ENCODE measurements at regions not wholly inside any gene's neighbourhood (a gene's known extent, or its start where the extent isn't known, plus 50 kb on each side); places are given as distances from the start of the nearest gene placed in this dataset.

- DNase-seq, result peak in 2 of 3 donors; percentile 5 to 9
- H3K4me3 ChIP-seq (replicated peaks in 1 of 3; ENCODE audit: low read depth in 2 of 3, low read length in 3 of 3), result no peak overlapping the region
- no peaks in the 10 kb centered on the region for H3K79me2 ChIP-seq (ENCODE audit: insufficient read depth, low read length)
- no peak overlapping the region for H2AFZ ChIP-seq (ENCODE audit: insufficient read depth, low read depth, low read length, poor library complexity, severe bottlenecking)
- H4K20me1 ChIP-seq (ENCODE audit: insufficient read depth, low read length), result no peaks in the 10 kb centered on the region
- H3K4me2 ChIP-seq (replicated peaks; ENCODE audit: extremely low read depth, low read length, poor library complexity, severe bottlenecking), result peak overlapping the region; percentile 19
- no peaks in the 10 kb centered on the region for H3K9me3 Mint-ChIP-seq
- no peaks in the 10 kb centered on the region for H3K4me1 ChIP-seq (ENCODE audit: control insufficient read depth in 1 of 2, insufficient read depth in 2 of 2, low read length in 2 of 2)
- no peaks in the 10 kb centered on the region for H3K9me3 ChIP-seq (replicated peaks in 1 of 2; ENCODE audit: control insufficient read depth in 1 of 2, insufficient read depth in 1 of 2, low read length in 2 of 2)
- no peaks in the 10 kb centered on the region for H3K27me3 ChIP-seq (ENCODE audit: control insufficient read depth in 2 of 2, insufficient read depth in 2 of 2, low read length in 2 of 2)
- intact Hi-C loops (cut with micrococcal nuclease), result no loop called here
- WGBS (ENCODE audit: insufficient coverage), result no CpG with 5 or more reads among the region's 5 CpGs
- no peaks in the 10 kb centered on the region for H3K36me3 ChIP-seq (replicated peaks in 1 of 2; ENCODE audit: control insufficient read depth in 1 of 2, insufficient read depth in 2 of 2, low read length in 2 of 2)
- no peak overlapping the region for H3K9ac ChIP-seq (ENCODE audit: insufficient read depth, low read length, poor library complexity, severe bottlenecking)
- peaks cover 10% of the 10 kb centered on the region for H3K4me1 Mint-ChIP-seq
- H3K27ac ChIP-seq (ENCODE audit: low read depth in 1 of 2, low read length in 2 of 2), result no peak overlapping the region
- TF ChIP-seq CTCF (IDR thresholded peaks at IDR 0.05), result no peak
- H3K4me3 Mint-ChIP-seq, result peak overlapping the region in 1 of 2 donors; percentile 56
- peaks cover 0 to 2% (median 0%) of the 10 kb centered on the region in 3 donors for H3K27me3 Mint-ChIP-seq (ENCODE audit: low read depth in 3 of 3)
- H3K36me3 Mint-ChIP-seq, result no peaks in the 10 kb centered on the region
- peak overlapping the region in 1 of 7 donors; percentile 63 for H3K27ac Mint-ChIP-seq
Measured at GRCh38 chr4:116531870-116532269, 553.5 kb downstream of the TRAM1L1 start.

GRCh38 chr4:116531026-116531425, 554.4 kb downstream of the TRAM1L1 start:
- Histone ChIP-seq H3K4me3 (replicated peaks in 1 of 3; ENCODE audit: low read depth in 2 of 3, low read length in 3 of 3) (no peak overlapping the region), H3K27me3 (ENCODE audit: control insufficient read depth in 2 of 2, insufficient read depth in 2 of 2, low read length in 2 of 2) (no peaks in the 10 kb centered on the region), H4K20me1 (ENCODE audit: insufficient read depth, low read length) (no peaks in the 10 kb centered on the region), H3K36me3 (replicated peaks in 1 of 2; ENCODE audit: control insufficient read depth in 1 of 2, insufficient read depth in 2 of 2, low read length in 2 of 2) (no peaks in the 10 kb centered on the region), H3K4me2 (replicated peaks; ENCODE audit: extremely low read depth, low read length, poor library complexity, severe bottlenecking) (no peak overlapping the region), H3K79me2 (ENCODE audit: insufficient read depth, low read length) (no peaks in the 10 kb centered on the region), H3K27ac (ENCODE audit: low read depth in 1 of 2, low read length in 2 of 2) (no peak overlapping the region), H3K4me1 (ENCODE audit: control insufficient read depth in 1 of 2, insufficient read depth in 2 of 2, low read length in 2 of 2) (no peaks in the 10 kb centered on the region), H3K9me3 (replicated peaks in 1 of 2; ENCODE audit: control insufficient read depth in 1 of 2, insufficient read depth in 1 of 2, low read length in 2 of 2) (no peaks in the 10 kb centered on the region), H2AFZ (ENCODE audit: insufficient read depth, low read depth, low read length, poor library complexity, severe bottlenecking) (no peak overlapping the region), H3K9ac (ENCODE audit: insufficient read depth, low read length, poor library complexity, severe bottlenecking) (no peak overlapping the region)
- no peaks in the 10 kb centered on the region for H3K9me3 Mint-ChIP-seq
- H3K27me3 Mint-ChIP-seq (ENCODE audit: low read depth in 3 of 3), result peaks cover 0 to 2% (median 0%) of the 10 kb centered on the region in 3 donors
- intact Hi-C loops (cut with micrococcal nuclease), result no loop called here
- H3K4me1 Mint-ChIP-seq, result peaks cover 10% of the 10 kb centered on the region
- no CpG with 5 or more reads among the region's 3 CpGs for WGBS (ENCODE audit: insufficient coverage)
- no peak for TF ChIP-seq CTCF (IDR thresholded peaks at IDR 0.05)
- H3K27ac Mint-ChIP-seq, result no peak overlapping the region
- no peak for DNase-seq
- H3K4me3 Mint-ChIP-seq, result no peak overlapping the region
- H3K36me3 Mint-ChIP-seq, result no peaks in the 10 kb centered on the region

Measured in CD14-positive monocyte (primary cell).